Fibroblast of villous mesenchyme (primary cell): ENCODE measurements at regions not wholly inside any gene's neighbourhood (a gene's known extent, or its start where the extent isn't known, plus 50 kb on each side); places are given as distances from the start of the nearest gene placed in this dataset.

Experiments used
- DNase-seq: peaks from one replicate; pipeline ENCODE4 v3.0.0-alpha.2; 2010; ENCODE audit warnings: low read depth
- H3K4me3 ChIP-seq: 2 replicates; pipeline ENCODE4 v1.5.1; 2011; ENCODE audit warnings: low read depth, mild to moderate bottlenecking, low read length
- TF ChIP-seq, protein P1 (sequence below): IDR thresholded peaks from 2 replicates; pipeline ENCODE4 v1.5.1; 2012; ENCODE audit warnings: low read depth, mild to moderate bottlenecking, low read length; ENCODE audit not compliant: insufficient read depth

DNA sequence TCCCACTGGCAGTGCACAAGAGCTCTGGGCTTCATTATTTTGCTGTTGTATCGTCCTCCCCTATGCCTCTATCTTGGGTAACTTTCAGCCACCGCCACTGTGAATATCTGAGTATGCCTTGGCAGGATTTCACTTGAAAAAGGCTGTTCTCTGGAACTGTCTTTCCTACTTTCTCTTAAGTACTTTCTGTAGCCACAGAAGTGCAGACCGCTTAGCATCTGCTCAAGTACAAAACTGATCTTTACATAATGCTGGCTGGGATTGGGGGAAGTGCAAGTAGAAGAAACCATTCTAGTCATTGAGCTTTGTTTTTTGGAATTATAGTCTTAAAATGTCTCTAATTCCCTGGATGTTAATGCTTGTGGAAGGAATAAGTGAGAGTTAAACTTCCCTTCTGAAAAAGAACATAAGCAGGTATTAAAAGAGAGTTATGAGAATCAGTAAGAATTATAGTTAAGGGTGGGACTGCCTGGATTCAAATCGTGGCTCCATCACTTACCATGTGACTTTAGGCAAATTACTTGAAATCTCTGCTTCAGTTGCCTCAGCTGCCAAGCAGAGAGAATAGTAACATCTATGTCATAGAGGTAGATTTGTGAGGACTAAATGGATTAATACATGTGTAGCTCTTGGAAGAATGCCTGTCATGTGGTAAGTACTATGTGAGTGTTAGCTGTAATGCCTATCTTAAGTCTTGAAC, 77.5 kb downstream of the MID1IP1 start:
- DNase-seq = no peak
- no peak overlapping the region for H3K4me3 ChIP-seq
- TF ChIP-seq, protein P1, sequence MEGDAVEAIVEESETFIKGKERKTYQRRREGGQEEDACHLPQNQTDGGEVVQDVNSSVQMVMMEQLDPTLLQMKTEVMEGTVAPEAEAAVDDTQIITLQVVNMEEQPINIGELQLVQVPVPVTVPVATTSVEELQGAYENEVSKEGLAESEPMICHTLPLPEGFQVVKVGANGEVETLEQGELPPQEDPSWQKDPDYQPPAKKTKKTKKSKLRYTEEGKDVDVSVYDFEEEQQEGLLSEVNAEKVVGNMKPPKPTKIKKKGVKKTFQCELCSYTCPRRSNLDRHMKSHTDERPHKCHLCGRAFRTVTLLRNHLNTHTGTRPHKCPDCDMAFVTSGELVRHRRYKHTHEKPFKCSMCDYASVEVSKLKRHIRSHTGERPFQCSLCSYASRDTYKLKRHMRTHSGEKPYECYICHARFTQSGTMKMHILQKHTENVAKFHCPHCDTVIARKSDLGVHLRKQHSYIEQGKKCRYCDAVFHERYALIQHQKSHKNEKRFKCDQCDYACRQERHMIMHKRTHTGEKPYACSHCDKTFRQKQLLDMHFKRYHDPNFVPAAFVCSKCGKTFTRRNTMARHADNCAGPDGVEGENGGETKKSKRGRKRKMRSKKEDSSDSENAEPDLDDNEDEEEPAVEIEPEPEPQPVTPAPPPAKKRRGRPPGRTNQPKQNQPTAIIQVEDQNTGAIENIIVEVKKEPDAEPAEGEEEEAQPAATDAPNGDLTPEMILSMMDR = no peak

DNA sequence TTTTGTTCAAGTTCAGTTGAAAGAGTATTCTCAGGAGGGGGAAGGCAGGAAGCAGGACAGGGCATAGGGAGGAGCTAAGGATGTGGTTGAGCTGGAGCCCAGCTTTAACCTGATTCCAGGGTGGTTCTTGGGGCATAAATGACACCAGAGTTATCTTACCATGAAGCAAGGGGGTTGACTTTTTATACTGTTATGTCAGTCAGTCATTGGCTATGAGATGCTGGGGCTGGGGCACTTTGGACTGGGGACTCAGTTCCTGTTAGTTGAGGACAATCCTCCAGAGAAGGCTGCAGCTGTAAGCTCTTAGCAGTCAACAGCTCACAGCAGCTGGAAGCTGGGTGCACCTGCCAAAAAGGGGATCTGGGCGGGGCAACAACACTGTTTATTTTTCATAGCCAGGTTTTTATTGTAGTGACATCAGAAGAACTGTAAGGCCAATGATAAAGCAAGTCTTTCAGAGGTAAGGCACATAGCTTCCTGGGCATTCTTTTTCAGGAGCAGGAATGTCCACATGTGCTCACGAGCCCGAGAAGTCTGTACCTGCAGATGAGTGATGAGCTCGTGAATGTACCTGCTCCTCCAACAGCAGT, 78.5 kb downstream of the MID1IP1 start:
- no peak for DNase-seq
- H3K4me3 ChIP-seq = no peak overlapping the region
- TF ChIP-seq, protein P1 = no peak

DNA sequence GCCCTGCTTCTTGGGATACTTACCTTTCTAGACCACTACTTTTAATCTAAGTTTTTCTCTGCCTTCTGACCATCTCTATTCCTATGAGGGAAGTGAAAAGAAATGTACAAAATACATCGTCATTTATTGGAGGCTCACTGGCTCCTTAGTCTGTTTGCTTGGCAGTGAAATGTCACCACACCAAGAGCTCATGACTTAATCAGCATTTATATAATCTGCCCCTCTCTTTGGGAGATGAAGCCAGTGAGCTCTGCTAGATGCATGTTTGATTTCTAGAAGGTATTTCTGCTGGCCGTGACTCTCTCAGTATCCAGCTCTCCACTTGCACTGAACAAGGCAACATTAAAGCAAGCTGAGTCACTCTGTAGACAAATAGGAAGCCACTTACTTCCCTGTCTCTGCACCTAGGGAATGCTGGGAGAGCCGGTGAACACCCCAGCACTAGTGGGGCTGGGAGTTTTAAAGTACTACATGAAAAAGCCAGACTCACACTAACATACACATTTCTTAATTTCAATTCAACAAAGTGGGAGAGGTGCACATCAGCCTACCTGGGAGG, 79.1 kb downstream of the MID1IP1 start:
- no peak overlapping the region for H3K4me3 ChIP-seq
- DNase-seq = no peak
- TF ChIP-seq, protein P1 = no peak

DNA sequence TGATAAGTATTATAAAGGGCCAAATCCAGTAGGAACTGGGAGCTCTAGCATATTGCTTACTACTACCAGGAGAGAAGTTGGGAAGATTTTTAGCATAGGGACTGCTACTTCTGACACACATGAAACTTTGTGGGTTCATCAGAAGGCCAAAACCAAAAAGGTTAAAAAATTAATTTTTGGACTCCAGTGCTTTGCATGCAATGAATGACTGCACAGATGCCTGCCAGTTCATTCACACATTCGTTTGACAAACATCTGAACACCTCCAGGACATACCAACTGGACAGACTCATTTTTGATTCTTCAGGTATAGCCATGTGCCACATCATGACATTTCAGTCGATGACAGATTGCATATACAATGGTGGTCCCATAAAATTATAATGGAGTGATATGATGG, 79.8 kb downstream of the MID1IP1 start:
- DNase-seq = no peak
- TF ChIP-seq, protein P1 = no peak
- no peak overlapping the region for H3K4me3 ChIP-seq

DNA sequence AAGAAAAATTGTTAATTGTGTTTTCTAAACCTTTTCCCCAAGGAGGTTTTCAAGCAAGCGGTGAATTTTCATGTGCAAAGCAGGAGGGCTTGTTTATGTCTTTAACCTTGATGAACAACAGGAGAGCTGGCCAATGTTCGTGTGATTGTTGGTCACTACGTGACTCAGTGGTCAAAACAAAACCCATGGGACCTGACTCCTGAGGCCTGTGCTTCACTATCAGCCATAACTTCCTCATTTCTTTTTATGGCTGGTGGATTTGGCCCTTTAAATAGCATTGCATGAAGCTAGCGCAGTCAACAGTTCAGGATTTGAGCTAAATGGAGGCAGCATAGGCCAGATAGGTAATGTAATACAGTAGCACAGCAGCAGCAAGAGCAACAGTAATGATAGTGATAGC, 80.5 kb downstream of the MID1IP1 start:
- no peak overlapping the region for H3K4me3 ChIP-seq
- TF ChIP-seq, protein P1 = no peak
- DNase-seq = peak; percentile 27

DNA sequence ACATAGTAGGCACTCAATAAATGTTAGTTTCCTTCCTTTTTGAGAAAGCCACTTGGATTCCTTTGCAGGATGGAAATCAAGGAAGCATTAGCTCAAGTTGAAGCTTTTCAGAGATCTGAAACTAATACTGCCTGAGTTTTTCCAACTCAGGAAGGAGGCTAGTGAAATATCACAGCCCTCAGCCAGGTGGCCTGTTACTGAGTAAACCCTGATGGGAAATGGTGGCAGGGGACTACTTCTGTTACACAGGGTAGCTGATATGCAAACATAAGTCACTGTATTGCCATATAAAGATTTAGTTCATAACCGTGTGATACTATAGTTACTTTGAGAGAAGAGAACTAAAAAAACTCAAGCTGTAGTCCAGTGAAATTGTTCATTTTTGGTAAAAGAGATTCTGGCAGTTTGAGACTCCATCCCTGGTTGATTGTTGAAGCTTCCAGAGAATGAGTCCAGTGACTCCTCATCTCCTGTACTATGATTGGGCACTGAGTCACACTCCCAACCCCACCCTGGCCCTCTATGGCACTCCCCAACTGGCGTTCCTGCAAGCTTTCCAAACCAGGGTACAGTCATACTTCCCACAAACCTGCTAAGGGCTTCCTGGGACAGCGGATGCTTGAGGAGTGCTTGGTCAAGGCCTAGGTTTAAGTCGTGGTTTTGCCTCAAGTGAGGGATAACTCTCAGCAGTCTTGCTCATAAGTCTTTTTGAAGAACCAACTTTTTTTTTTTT, 81.8 kb downstream of the MID1IP1 start:
- TF ChIP-seq, protein P1 = no peak
- H3K4me3 ChIP-seq = no peak overlapping the region
- no peak for DNase-seq
